Heart left ventricle (tissue), 13 donors: ENCODE measurements at regions not wholly inside any gene's neighbourhood (a gene's known extent, or its start where the extent isn't known, plus 50 kb on each side); places are given as distances from the start of the nearest gene placed in this dataset.

Source experiments
- CTCF ChIP-seq, 12 donors: fragments of 200-600 bp; sonication (generic) in 4 of 12; IDR thresholded peaks; one replicate each; pipeline versions ENCODE4 v1.5.0 to v1.8.0; 2018 to 2022; ENCODE audit warnings: antibody characterized with exemption in 12 of 12, mild to moderate bottlenecking in 5 of 12
- POLR2A ChIP-seq, 2 donors: fragments of 450-650 bp; IDR thresholded peaks; one replicate each; pipeline ENCODE4 v1.6.1; 2017; ENCODE audit warnings: antibody characterized with exemption in 2 of 2, mild to moderate bottlenecking in 2 of 2, moderate library complexity in 2 of 2
- donor health status: ischemic (EF 13 %, LVEDD 7.1; RV severe dilation, severe dysfunction).
- donor health status: DM: no; HTN: yes; CAD: no.
- donor health status: DM: no; HTN: no; CAD: no.
- donor health status: ischemic (EF 25% LVEDD 6.9; RV normal size, moderate dysfunction).
- donor health status: ischemic (EF 25% LVEDD 5.7; RV mildly dilated, moderate dysfunction).
- donor health status: ischemic (EF 35%, LVEDD 5.7; RV mildly dilated, moderate dysfunction).
- donor health status: nonischemic (EF 11% LVEDD 7.7; RV severe dilation, severe dysfunction).
- donor health status: DM: yes; HTN: yes; CAD: no.
- donor health status: PGD.
- donor health status: ischemic (EF 29% LVEDD 5.4; RV normal size, mild dysfunction).
- donor health status: nonischemic (EF 23%, LVEDD 6.1; RV moderate dilation, normal function).

DNA sequence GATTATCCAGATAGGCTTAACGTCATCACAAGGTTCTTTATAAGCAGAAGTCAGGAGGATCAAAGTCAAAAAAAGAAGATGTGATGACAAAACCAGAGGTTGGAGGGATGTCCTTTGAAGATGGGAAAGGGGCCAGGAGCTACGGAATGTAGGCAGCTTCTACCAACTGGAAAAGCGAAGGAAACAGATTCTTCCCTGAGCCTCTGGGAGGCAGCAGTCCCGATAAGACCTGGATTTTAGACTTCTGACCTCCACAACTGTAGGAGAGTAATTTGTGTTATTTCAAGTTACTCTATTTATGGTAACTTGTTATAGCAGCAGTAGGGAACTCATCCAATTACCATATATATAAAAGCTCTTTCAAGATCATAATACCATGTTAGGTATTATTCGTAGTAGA lies 98.8 kb upstream of the MYCBP2 start:
- TF ChIP-seq CTCF (IDR thresholded peaks at IDR 0.05) (no peak), POLR2A (IDR thresholded peaks at IDR 0.05) (no peak)
